SK-N-SH treated with all-trans-retinoic acid at 6 μM for 48 hours (cell line): ENCODE measurements at regions not wholly inside any gene's neighbourhood (a gene's known extent, or its start where the extent isn't known, plus 50 kb on each side); places are given as distances from the start of the nearest gene placed in this dataset.

ENCODE experiments used
- ATAC-seq: fragments of 200-7000 bp; cut with Tn5 transposase; 3 replicates; pipeline ENCODE4 v1.9.1; 2020; ENCODE audit warnings: mild to moderate bottlenecking, moderate library complexity
- ARNTL ChIP-seq: fragments of 450-650 bp; formaldehyde crosslinking; IDR thresholded peaks from 2 replicates; pipeline ENCODE4 v1.5.0; 2020; ENCODE audit warnings: low read depth, mild to moderate bottlenecking, moderate library complexity, borderline replicate concordance
- BACH2 ChIP-seq: fragments of 250-450 bp; sonication (Bioruptor Pico); IDR thresholded peaks from 2 replicates; pipeline ENCODE4 v1.9.0; 2021; ENCODE audit warnings: mild to moderate bottlenecking, borderline replicate concordance
- CSDC2 ChIP-seq: fragments of 250-450 bp; sonication (Bioruptor Pico); IDR thresholded peaks from 2 replicates; pipeline ENCODE4 v1.5.0; 2020; ENCODE audit warnings: mild to moderate bottlenecking, moderate library complexity
- ESRRG ChIP-seq: fragments of 250-450 bp; sonication (Bioruptor Pico); IDR thresholded peaks from 2 replicates; pipeline ENCODE4 v1.6.1; 2021; ENCODE audit warnings: mild to moderate bottlenecking
- GLIS3 ChIP-seq: fragments of 250-450 bp; sonication (Bioruptor Pico); IDR thresholded peaks from 2 replicates; pipeline ENCODE4 v1.5.0; 2020; ENCODE audit warnings: mild to moderate bottlenecking, moderate library complexity
- ISL1 ChIP-seq: fragments of 250-450 bp; sonication (Bioruptor Pico); IDR thresholded peaks from 2 replicates; pipeline ENCODE4 v2.1.2; 2022; ENCODE audit warnings: mild to moderate bottlenecking, moderate library complexity
- OSR1 ChIP-seq: fragments of 250-450 bp; sonication (Bioruptor Pico); IDR thresholded peaks from 2 replicates; pipeline ENCODE4 v1.8.0; 2022; ENCODE audit warnings: moderate library complexity, mild to moderate bottlenecking, inconsistent platforms
- PPARA ChIP-seq: fragments of 250-450 bp; sonication (Bioruptor Pico); IDR thresholded peaks from 2 replicates; pipeline ENCODE4 v1.5.0; 2020; ENCODE audit warnings: mild to moderate bottlenecking, borderline replicate concordance
- RARB ChIP-seq: fragments of 250-450 bp; sonication (Bioruptor Pico); IDR thresholded peaks from 2 replicates; pipeline ENCODE4 v1.8.0; 2021; ENCODE audit warnings: mild to moderate bottlenecking, moderate library complexity
- SNAI2 ChIP-seq: fragments of 250-450 bp; sonication (Bioruptor Pico); IDR thresholded peaks from 2 replicates; pipeline ENCODE4 v1.5.0; 2020; ENCODE audit warnings: mild to moderate bottlenecking, moderate library complexity
- TCF4 ChIP-seq: fragments of 250-450 bp; sonication (Bioruptor Pico); IDR thresholded peaks from 2 replicates; pipeline ENCODE4 v1.8.0; 2021; ENCODE audit warnings: mild to moderate bottlenecking, moderate library complexity, borderline replicate concordance
- TOX ChIP-seq: fragments of 250-450 bp; sonication (Bioruptor Pico); IDR thresholded peaks from 2 replicates; pipeline ENCODE4 v1.8.0; 2021; ENCODE audit warnings: mild to moderate bottlenecking, moderate library complexity, borderline replicate concordance
- ZC3H10 ChIP-seq: fragments of 250-450 bp; sonication (Bioruptor Pico); IDR thresholded peaks from 2 replicates; pipeline ENCODE4 v1.5.1; 2021; ENCODE audit warnings: mild to moderate bottlenecking, moderate library complexity
- ZFP3 ChIP-seq: fragments of 250-450 bp; sonication (Bioruptor Pico); IDR thresholded peaks from 2 replicates; pipeline ENCODE4 v1.5.0; 2020; ENCODE audit warnings: mild to moderate bottlenecking, moderate library complexity
- ZFP30 ChIP-seq: fragments of 450-650 bp; formaldehyde crosslinking; IDR thresholded peaks from 2 replicates; pipeline ENCODE4 v1.5.0; 2022; ENCODE audit warnings: mild to moderate bottlenecking, moderate library complexity
- ZNF565 ChIP-seq: fragments of 450-650 bp; formaldehyde crosslinking; conservative IDR thresholded peaks from 2 replicates; pipeline ENCODE4 v1.5.0; 2020; ENCODE audit warnings: low read depth, mild to moderate bottlenecking, moderate library complexity
- ZNF70 ChIP-seq: fragments of 450-650 bp; formaldehyde crosslinking; IDR thresholded peaks from 2 replicates; pipeline ENCODE4 v1.5.0; 2020; ENCODE audit warnings: mild to moderate bottlenecking, moderate library complexity
- TF ChIP-seq, protein P1 (sequence below): fragments of 250-450 bp; sonication (Bioruptor Pico); IDR thresholded peaks from 2 replicates; pipeline ENCODE4 v1.8.0; 2021; ENCODE audit warnings: low read depth, mild to moderate bottlenecking, moderate library complexity, borderline replicate concordance
- TF ChIP-seq, protein P2 (sequence below): fragments of 250-450 bp; sonication (Bioruptor Pico); IDR thresholded peaks from 2 replicates; pipeline ENCODE4 v1.5.1; 2021; ENCODE audit warnings: mild to moderate bottlenecking, moderate library complexity
- TF ChIP-seq, protein P3 (sequence below): fragments of 250-450 bp; sonication (Bioruptor Pico); IDR thresholded peaks from 2 replicates; pipeline ENCODE4 v1.8.0; 2020; ENCODE audit warnings: mild to moderate bottlenecking, moderate library complexity, borderline replicate concordance
- TF ChIP-seq, protein P4 (sequence below): fragments of 250-450 bp; sonication (Bioruptor Pico); IDR thresholded peaks from 2 replicates; pipeline ENCODE4 v1.5.0; 2020; ENCODE audit warnings: mild to moderate bottlenecking, moderate library complexity
- TF ChIP-seq, protein P5 (sequence below): fragments of 250-450 bp; sonication (Bioruptor Pico); IDR thresholded peaks from 2 replicates; pipeline ENCODE4 v1.5.1; 2020; ENCODE audit warnings: low read depth, mild to moderate bottlenecking, moderate library complexity

DNA sequence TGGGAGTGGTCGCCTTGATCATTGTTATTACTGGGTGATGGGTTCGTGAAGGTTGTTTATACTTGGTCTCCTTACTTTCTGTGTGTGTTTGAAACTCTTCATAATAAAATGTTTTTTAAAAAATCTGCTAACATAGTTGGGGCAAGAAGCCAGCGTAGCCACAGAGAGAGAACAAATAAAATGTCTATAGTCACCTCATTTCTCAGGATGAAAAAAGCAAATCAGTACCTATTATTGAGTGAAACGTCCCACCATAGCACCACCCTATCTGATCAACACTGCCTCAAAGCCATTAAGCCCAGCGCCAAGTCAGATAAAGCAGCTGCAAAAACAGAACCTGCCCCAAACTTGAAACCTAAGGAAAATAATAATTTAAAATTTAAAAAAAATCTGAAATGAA is 89.7 kb upstream of the TAB2 start:
- no peak for ATAC-seq
- TF ChIP-seq ARNTL (CRISPR knock-in tag) (no peak), ZNF70 (no peak), RARB (CRISPR knock-in tag) (no peak), ZNF565 (CRISPR knock-in tag) (no peak), TCF4 (CRISPR knock-in tag) (no peak), ESRRG (CRISPR knock-in tag) (no peak), ZFP30 (CRISPR knock-in tag) (no peak), GLIS3 (no peak), ZFP3 (CRISPR knock-in tag) (no peak)
- TF ChIP-seq, protein P1, sequence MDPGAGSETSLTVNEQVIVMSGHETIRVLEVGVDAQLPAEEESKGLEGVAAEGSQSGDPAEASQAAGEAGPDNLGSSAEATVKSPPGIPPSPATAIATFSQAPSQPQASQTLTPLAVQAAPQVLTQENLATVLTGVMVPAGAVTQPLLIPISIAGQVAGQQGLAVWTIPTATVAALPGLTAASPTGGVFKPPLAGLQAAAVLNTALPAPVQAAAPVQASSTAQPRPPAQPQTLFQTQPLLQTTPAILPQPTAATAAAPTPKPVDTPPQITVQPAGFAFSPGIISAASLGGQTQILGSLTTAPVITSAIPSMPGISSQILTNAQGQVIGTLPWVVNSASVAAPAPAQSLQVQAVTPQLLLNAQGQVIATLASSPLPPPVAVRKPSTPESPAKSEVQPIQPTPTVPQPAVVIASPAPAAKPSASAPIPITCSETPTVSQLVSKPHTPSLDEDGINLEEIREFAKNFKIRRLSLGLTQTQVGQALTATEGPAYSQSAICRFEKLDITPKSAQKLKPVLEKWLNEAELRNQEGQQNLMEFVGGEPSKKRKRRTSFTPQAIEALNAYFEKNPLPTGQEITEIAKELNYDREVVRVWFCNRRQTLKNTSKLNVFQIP = no peak

DNA sequence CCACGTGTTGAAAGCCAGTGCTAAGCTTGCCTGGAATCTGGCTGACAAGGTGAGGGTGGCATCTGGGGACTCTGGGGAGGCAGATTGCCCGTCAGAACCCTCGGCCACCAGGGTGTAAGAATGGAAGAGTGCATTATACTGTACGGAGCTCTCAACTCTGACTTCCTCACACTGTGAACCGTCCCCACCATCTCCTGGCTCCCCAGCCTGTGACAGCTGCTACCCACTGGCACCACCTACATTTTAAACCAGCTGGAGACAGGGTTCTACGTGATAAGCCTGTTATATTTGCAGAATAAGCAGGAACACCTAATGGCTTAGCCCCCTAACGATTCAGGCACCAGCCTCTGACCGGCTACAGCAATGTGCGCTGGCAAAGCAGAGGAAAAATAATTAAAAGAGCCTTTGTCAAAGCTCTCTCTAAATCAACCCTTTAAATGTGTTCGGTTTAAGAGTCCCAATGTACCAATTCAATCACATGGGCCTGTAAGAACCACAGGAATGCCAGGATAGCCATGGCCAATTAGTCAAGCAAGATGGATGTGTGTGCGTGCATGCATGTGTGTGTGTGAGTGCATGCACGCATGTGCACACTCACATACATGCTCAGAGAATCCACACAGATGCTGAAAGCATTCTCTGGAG is 89.1 kb upstream of the TAB2 start:
- ATAC-seq = no peak
- TF ChIP-seq TCF4 (CRISPR knock-in tag) (no peak), ZFP3 (CRISPR knock-in tag) (no peak), SNAI2 (CRISPR knock-in tag) (no peak), CSDC2 (CRISPR knock-in tag) (no peak), TOX (CRISPR knock-in tag) (no peak), RARB (CRISPR knock-in tag) (no peak), ARNTL (CRISPR knock-in tag) (no peak), BACH2 (no peak), PPARA (CRISPR knock-in tag) (no peak)
- TF ChIP-seq, protein P2, sequence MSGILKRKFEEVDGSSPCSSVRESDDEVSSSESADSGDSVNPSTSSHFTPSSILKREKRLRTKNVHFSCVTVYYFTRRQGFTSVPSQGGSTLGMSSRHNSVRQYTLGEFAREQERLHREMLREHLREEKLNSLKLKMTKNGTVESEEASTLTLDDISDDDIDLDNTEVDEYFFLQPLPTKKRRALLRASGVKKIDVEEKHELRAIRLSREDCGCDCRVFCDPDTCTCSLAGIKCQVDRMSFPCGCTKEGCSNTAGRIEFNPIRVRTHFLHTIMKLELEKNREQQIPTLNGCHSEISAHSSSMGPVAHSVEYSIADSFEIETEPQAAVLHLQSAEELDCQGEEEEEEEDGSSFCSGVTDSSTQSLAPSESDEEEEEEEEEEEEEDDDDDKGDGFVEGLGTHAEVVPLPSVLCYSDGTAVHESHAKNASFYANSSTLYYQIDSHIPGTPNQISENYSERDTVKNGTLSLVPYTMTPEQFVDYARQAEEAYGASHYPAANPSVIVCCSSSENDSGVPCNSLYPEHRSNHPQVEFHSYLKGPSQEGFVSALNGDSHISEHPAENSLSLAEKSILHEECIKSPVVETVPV (CRISPR knock-in tag) = no peak
- TF ChIP-seq, protein P3, sequence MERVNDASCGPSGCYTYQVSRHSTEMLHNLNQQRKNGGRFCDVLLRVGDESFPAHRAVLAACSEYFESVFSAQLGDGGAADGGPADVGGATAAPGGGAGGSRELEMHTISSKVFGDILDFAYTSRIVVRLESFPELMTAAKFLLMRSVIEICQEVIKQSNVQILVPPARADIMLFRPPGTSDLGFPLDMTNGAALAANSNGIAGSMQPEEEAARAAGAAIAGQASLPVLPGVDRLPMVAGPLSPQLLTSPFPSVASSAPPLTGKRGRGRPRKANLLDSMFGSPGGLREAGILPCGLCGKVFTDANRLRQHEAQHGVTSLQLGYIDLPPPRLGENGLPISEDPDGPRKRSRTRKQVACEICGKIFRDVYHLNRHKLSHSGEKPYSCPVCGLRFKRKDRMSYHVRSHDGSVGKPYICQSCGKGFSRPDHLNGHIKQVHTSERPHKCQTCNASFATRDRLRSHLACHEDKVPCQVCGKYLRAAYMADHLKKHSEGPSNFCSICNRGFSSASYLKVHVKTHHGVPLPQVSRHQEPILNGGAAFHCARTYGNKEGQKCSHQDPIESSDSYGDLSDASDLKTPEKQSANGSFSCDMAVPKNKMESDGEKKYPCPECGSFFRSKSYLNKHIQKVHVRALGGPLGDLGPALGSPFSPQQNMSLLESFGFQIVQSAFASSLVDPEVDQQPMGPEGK (CRISPR knock-in tag) = no peak
- TF ChIP-seq, protein P1 = no peak
- TF ChIP-seq, all 23 proteins: peak for 0

DNA sequence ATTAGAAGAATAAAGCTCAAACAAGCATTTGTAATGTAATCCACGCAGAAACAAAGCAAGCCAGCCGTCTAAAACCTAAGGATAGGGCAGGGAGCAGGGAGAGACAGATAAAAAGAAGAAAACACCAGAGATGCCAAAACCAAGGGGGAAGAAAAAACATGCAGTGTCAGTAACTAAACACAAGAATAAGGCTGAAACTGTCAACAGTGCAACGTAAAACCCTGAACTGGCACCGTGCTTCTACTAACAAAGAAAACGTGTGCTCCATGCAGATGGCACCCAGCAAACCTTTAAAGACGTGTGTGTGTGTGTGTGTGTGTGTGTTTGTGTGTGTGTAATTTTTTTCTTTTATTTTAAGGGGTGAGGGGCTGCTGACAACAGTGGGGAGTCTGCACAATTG is 88.4 kb upstream of the TAB2 start:
- no peak for ATAC-seq

More for the DNA sequence above, 88.4 kb upstream of the TAB2 start:
- TF ChIP-seq TCF4 (CRISPR knock-in tag) (no peak), ZC3H10 (CRISPR knock-in tag) (no peak), GLIS3 (no peak), ISL1 (CRISPR knock-in tag) (no peak), ESRRG (CRISPR knock-in tag) (no peak), CSDC2 (CRISPR knock-in tag) (no peak), OSR1 (no peak), ZNF70 (no peak), SNAI2 (CRISPR knock-in tag) (no peak)
- TF ChIP-seq, protein P3 (CRISPR knock-in tag) = no peak
- TF ChIP-seq, protein P4, sequence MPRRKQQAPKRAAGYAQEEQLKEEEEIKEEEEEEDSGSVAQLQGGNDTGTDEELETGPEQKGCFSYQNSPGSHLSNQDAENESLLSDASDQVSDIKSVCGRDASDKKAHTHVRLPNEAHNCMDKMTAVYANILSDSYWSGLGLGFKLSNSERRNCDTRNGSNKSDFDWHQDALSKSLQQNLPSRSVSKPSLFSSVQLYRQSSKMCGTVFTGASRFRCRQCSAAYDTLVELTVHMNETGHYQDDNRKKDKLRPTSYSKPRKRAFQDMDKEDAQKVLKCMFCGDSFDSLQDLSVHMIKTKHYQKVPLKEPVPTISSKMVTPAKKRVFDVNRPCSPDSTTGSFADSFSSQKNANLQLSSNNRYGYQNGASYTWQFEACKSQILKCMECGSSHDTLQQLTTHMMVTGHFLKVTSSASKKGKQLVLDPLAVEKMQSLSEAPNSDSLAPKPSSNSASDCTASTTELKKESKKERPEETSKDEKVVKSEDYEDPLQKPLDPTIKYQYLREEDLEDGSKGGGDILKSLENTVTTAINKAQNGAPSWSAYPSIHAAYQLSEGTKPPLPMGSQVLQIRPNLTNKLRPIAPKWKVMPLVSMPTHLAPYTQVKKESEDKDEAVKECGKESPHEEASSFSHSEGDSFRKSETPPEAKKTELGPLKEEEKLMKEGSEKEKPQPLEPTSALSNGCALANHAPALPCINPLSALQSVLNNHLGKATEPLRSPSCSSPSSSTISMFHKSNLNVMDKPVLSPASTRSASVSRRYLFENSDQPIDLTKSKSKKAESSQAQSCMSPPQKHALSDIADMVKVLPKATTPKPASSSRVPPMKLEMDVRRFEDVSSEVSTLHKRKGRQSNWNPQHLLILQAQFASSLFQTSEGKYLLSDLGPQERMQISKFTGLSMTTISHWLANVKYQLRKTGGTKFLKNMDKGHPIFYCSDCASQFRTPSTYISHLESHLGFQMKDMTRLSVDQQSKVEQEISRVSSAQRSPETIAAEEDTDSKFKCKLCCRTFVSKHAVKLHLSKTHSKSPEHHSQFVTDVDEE (CRISPR knock-in tag) = no peak
- TF ChIP-seq, protein P2 (CRISPR knock-in tag) = no peak
- TF ChIP-seq, protein P5, sequence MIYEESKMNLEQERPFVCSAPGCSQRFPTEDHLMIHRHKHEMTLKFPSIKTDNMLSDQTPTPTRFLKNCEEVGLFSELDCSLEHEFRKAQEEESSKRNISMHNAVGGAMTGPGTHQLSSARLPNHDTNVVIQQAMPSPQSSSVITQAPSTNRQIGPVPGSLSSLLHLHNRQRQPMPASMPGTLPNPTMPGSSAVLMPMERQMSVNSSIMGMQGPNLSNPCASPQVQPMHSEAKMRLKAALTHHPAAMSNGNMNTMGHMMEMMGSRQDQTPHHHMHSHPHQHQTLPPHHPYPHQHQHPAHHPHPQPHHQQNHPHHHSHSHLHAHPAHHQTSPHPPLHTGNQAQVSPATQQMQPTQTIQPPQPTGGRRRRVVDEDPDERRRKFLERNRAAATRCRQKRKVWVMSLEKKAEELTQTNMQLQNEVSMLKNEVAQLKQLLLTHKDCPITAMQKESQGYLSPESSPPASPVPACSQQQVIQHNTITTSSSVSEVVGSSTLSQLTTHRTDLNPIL (CRISPR knock-in tag) = no peak
